Stomach (tissue), 8 donors: ENCODE measurements at regions not wholly inside any gene's neighbourhood (a gene's known extent, or its start where the extent isn't known, plus 50 kb on each side); places are given as distances from the start of the nearest gene placed in this dataset.

ENCODE experiments used
- DNase-seq, 2 donors: peaks; one replicate each; pipeline versions ENCODE4 v3.0.0 to v3.0.0-alpha.2; 2013 to 2019
- H3K27ac ChIP-seq, 5 donors: fragments of 200-600 bp in 4 of 5; sonication (generic) in 4 of 5; one replicate each; pipeline ENCODE4 v1.5.1; 2013 to 2019; ENCODE audit warnings: mild to moderate bottlenecking in 1 of 5, moderate library complexity in 1 of 5
- H3K27me3 ChIP-seq, 3 donors: fragments of 200-600 bp; sonication (generic); one replicate each; pipeline ENCODE4 v1.5.1; 2017 to 2019; ENCODE audit warnings: mixed run types in 1 of 3
- H3K36me3 ChIP-seq, 4 donors: fragments of 200-600 bp; sonication (generic); 1 replicate in 3 of 4; 2 replicates in 1 of 4; pipeline ENCODE4 v1.5.1; 2016 to 2019
- H3K4me1 ChIP-seq, 4 donors: fragments of 200-600 bp; sonication (generic); one replicate each; pipeline ENCODE4 v1.5.1; 2016 to 2019
- H3K4me3 ChIP-seq, 4 donors: fragments of 200-600 bp; sonication (generic) in 3 of 4; one replicate each; pipeline ENCODE4 v1.5.1; 2016 to 2019; ENCODE audit warnings: mild to moderate bottlenecking in 1 of 4
- H3K9me3 ChIP-seq, 4 donors: fragments of 200-600 bp; sonication (generic); one replicate each; pipeline ENCODE4 v1.5.1; 2016 to 2019
- EP300 ChIP-seq: sonication (generic); formaldehyde crosslinking; IDR thresholded peaks from one replicate; pipeline ENCODE4 v1.6.1; 2017; ENCODE audit warnings: antibody characterized with exemption
- POLR2A ChIP-seq, 4 donors: fragments of 450-650 bp; IDR thresholded peaks; one replicate each; pipeline ENCODE4 v1.6.1; 2016; ENCODE audit warnings: antibody characterized with exemption in 4 of 4, control low read depth in 2 of 4, mild to moderate bottlenecking in 1 of 4, moderate library complexity in 1 of 4
- POLR2AphosphoS5 ChIP-seq, 3 donors: sonication (generic); formaldehyde crosslinking; IDR thresholded peaks; one replicate each; pipeline ENCODE4 v1.6.1; 2016; ENCODE audit warnings: antibody characterized with exemption in 3 of 3
- WGBS, 5 donors: extraction: QIAGEN DNeasy Blood & Tissue Kit in 3 of 5; methylation state at CpG; one replicate each; pipeline versions ENCODE4 v1.1.5 to v1.1.7; 2013 to 2018; 5-methylcytosine and 5-hydroxymethylcytosine counted together
- intact Hi-C: fragments of 100-400 bp; cut with DNase I; formaldehyde crosslinking; loops from one replicate; pipeline ENCODE4 v1.15.1; 2023; ENCODE audit warnings: low total_unique reads
- TF ChIP-seq, protein P1 (sequence below), 7 experiments: fragments of 450-650 bp in 4 of 7; fragments of 200-600 bp in 3 of 7; sonication (generic) in 3 of 7; IDR thresholded peaks; one replicate each; pipeline ENCODE4 v1.5.1; 2016 to 2019; ENCODE audit warnings: antibody characterized with exemption in 7 of 7, control low read depth in 2 of 7, mild to moderate bottlenecking in 1 of 7
- donor health status: healthy with polysubstance abuse.
- donor health status: Bipolar disorder and iron deficiency.
- donor health status: healthy.

DNA sequence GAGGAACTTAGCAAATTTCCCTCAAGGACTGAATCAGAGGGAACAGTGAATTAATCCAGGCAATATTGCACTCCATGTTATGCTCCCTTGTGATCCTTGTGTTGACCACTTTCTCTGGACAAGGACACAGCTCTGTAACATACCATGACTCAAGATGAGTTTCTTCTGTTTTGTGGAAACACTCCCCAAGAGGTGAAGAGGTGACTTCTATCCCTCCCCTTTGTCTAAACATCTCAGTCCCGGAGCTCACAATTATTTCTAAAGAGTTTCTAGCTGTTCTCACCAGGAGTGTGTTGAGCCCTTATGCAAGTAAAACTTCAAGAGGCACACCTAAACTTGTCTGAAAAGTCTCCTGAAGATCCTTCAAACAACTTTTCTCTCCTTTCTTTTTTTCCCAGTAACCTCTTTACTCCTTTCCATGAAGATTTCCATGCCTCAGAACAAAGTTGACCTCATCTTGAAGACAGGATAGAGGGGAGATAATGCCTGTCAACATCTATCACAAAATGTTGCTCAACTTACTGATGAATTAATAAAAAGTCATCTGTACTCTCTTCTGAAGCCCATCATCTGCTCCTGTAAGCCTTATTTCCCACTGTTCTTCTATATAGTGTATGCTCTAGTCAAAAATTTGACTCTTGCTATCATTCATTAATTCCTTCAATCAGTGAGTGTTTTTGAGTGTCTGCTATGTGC lies 429.1 kb downstream of the SPRY1 start:
- Histone ChIP-seq H3K27ac (no peak overlapping the region), H3K4me1 (no peaks in the 10 kb centered on the region), H3K4me3 (no peak overlapping the region), H3K27me3 (no peaks in the 10 kb centered on the region), H3K9me3 (no peaks in the 10 kb centered on the region), H3K36me3 (no peaks in the 10 kb centered on the region)
- 79 to 91% (median 82%) methylated on average over 1 of the region's 1 CpG for WGBS, 5 donors
- DNase-seq, result no peak
- no peak for TF ChIP-seq EP300
- no peak for TF ChIP-seq POLR2A (IDR thresholded peaks at IDR 0.05)
- TF ChIP-seq, protein P1, sequence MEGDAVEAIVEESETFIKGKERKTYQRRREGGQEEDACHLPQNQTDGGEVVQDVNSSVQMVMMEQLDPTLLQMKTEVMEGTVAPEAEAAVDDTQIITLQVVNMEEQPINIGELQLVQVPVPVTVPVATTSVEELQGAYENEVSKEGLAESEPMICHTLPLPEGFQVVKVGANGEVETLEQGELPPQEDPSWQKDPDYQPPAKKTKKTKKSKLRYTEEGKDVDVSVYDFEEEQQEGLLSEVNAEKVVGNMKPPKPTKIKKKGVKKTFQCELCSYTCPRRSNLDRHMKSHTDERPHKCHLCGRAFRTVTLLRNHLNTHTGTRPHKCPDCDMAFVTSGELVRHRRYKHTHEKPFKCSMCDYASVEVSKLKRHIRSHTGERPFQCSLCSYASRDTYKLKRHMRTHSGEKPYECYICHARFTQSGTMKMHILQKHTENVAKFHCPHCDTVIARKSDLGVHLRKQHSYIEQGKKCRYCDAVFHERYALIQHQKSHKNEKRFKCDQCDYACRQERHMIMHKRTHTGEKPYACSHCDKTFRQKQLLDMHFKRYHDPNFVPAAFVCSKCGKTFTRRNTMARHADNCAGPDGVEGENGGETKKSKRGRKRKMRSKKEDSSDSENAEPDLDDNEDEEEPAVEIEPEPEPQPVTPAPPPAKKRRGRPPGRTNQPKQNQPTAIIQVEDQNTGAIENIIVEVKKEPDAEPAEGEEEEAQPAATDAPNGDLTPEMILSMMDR (IDR thresholded peaks at IDR 0.05), result no peak
- TF ChIP-seq POLR2AphosphoS5 (IDR thresholded peaks at IDR 0.05), result no peak
- intact Hi-C loops, result no loop called here

DNA sequence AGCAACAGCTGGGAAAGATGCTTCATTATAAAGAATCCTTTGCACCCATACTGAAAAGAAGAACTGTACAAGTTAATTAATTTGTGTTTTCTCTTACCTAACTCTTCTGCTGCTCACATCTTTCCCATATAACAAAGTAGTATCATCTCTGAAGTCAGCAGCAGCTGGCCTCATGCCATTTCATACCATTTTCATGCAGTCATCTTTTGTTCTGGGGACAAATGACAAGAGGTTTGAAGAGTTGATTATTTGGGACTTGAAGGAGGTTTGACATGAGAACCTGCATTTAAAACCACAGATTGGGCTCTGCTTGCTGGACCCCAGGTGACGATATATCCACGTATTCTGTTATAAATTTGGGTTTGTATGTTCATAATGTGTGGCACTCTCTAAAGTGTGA lies 430.3 kb downstream of the SPRY1 start:
- TF ChIP-seq, protein P1 (IDR thresholded peaks at IDR 0.05), result no peak
- TF ChIP-seq POLR2AphosphoS5 (IDR thresholded peaks at IDR 0.05), result no peak
- TF ChIP-seq POLR2A (IDR thresholded peaks at IDR 0.05), result no peak
- TF ChIP-seq EP300, result no peak
- H3K9me3 ChIP-seq, result no peaks in the 10 kb centered on the region
- intact Hi-C loops, result no loop called here
- no peak overlapping the region for H3K4me3 ChIP-seq
- H3K27ac ChIP-seq, result no peak overlapping the region
- no peaks in the 10 kb centered on the region for H3K27me3 ChIP-seq
- DNase-seq, result peak in 1 of 2 donors; percentile 39
- 93 to 97% (median 93%) methylated on average over 2 of the region's 2 CpGs for WGBS, 5 donors
- no peaks in the 10 kb centered on the region for H3K4me1 ChIP-seq
- H3K36me3 ChIP-seq, result no peaks in the 10 kb centered on the region

DNA sequence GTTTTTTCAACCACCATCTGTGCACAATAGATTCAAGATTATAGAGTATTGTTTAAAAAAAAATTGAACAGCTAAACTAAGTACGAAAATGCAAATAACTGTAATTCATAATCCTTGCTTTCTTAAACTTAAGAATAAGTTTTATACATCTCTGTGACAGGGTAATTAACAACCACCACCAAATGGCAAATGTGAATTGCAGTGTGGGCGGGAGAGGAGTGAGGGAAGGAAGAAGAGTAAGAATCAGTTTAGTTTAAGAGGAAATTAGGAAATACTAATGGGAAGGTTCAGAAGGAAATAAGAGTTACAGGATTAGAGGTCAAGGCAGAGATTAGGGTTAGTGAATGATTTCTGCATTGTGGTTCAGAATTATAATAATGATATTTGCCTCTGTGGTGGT lies 430.9 kb downstream of the SPRY1 start:
- no peaks in the 10 kb centered on the region for H3K27me3 ChIP-seq
- no peak for TF ChIP-seq EP300
- no peak for TF ChIP-seq POLR2A (IDR thresholded peaks at IDR 0.05)
- TF ChIP-seq, protein P1 (IDR thresholded peaks at IDR 0.05), result no peak
- no peak for TF ChIP-seq POLR2AphosphoS5 (IDR thresholded peaks at IDR 0.05)
- intact Hi-C loops, result no loop called here
- H3K9me3 ChIP-seq, result no peaks in the 10 kb centered on the region
- WGBS, 5 donors, result 86 to 95% (median 93%) methylated on average over 2 of the region's 2 CpGs
- no peak overlapping the region for H3K27ac ChIP-seq
- H3K4me1 ChIP-seq, result peaks cover 0 to 3% (median 1%) of the 10 kb centered on the region in 4 donors
- DNase-seq, result no peak
- H3K36me3 ChIP-seq, result no peaks in the 10 kb centered on the region
- H3K4me3 ChIP-seq, result no peak overlapping the region

DNA sequence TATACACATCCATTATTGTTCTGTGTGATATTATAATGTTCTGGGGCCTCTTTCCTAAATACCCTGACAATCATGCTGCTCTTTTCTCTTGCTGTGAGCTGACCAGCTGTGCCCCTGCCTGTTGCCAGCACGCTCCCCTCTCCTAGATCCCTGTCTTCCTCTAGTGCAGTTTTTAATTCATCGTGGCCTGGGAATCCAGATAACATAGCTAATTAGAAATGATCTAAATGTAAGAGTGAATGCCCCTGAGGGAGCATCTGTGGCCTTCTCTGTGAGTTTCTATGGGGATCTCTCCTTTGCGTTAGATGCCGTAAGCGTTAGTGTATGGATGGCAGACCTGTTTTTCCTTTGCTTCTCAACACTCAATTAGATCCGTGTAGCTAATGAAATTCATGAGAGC lies 434.3 kb downstream of the SPRY1 start:
- no peaks in the 10 kb centered on the region for H3K27me3 ChIP-seq
- no peak overlapping the region for H3K4me3 ChIP-seq
- H3K27ac ChIP-seq, result peak overlapping the region in 3 of 5 donors; percentile 66 to 76 (median 71)
- WGBS, 5 donors, result 88 to 93% (median 92%) methylated on average over 6 of the region's 6 CpGs
- H3K36me3 ChIP-seq, result no peaks in the 10 kb centered on the region
- no peaks in the 10 kb centered on the region for H3K9me3 ChIP-seq
- intact Hi-C loops, result no loop called here
- DNase-seq, result peak in 1 of 2 donors; percentile 31
- peaks cover 0 to 8% (median 4%) of the 10 kb centered on the region in 4 donors for H3K4me1 ChIP-seq
- TF ChIP-seq, protein P1 (IDR thresholded peaks at IDR 0.05), result no peak
- TF ChIP-seq EP300, result no peak
- TF ChIP-seq POLR2A (IDR thresholded peaks at IDR 0.05), result no peak
- TF ChIP-seq POLR2AphosphoS5 (IDR thresholded peaks at IDR 0.05), result no peak
